MM.1S (cell line): ENCODE measurements at regions not wholly inside any gene's neighbourhood (a gene's known extent, or its start where the extent isn't known, plus 50 kb on each side); places are given as distances from the start of the nearest gene placed in this dataset.

Experiments
- DNase-seq: peaks from one replicate; pipeline ENCODE4 v3.0.0-alpha.2; 2015
- H2AFZ ChIP-seq: fragments of 300-600 bp; sonication (generic); 2 replicates; pipeline ENCODE4 v1.6.0; 2016; ENCODE audit warnings: antibody characterized with exemption, low read length
- H3F3A ChIP-seq: fragments of 300-600 bp; sonication (generic); 2 replicates; pipeline ENCODE4 v1.6.1; 2016; ENCODE audit warnings: mild to moderate bottlenecking, antibody characterized with exemption, low read length, moderate library complexity, mixed read lengths; ENCODE audit not compliant: insufficient read depth
- H3K27ac ChIP-seq: fragments of 300-600 bp; sonication (generic); 2 replicates; pipeline ENCODE4 v1.5.1; 2016; ENCODE audit warnings: mild to moderate bottlenecking, low read length
- H3K27me3 ChIP-seq: fragments of 300-600 bp; sonication (generic); replicated peaks from 2 replicates; pipeline ENCODE4 v1.6.0; 2016; ENCODE audit warnings: low read length; ENCODE audit not compliant: insufficient read depth
- H3K36me3 ChIP-seq: fragments of 300-600 bp; sonication (generic); replicated peaks from 2 replicates; pipeline ENCODE4 v1.6.1; 2016; ENCODE audit warnings: mild to moderate bottlenecking, low read length, mixed read lengths; ENCODE audit not compliant: insufficient read depth
- H3K4me1 ChIP-seq: fragments of 300-600 bp; sonication (generic); 2 replicates; pipeline ENCODE4 v1.6.1; 2016; ENCODE audit warnings: low read length, mixed read lengths
- H3K4me2 ChIP-seq: fragments of 300-600 bp; sonication (generic); 2 replicates; pipeline ENCODE4 v1.6.0; 2016; ENCODE audit warnings: low read depth, low read length
- H3K4me3 ChIP-seq: fragments of 300-600 bp; sonication (generic); 2 replicates; pipeline ENCODE4 v1.5.1; 2016; ENCODE audit warnings: low read length, mixed read lengths
- H3K79me2 ChIP-seq: fragments of 300-600 bp; sonication (generic); 2 replicates; pipeline ENCODE4 v1.6.1; 2016; ENCODE audit warnings: mixed run types, low read length, mixed read lengths
- H3K9ac ChIP-seq: fragments of 300-600 bp; sonication (generic); 2 replicates; pipeline ENCODE4 v1.6.1; 2016; ENCODE audit warnings: low read length, mixed read lengths
- H3K9me2 ChIP-seq: fragments of 300-600 bp; sonication (generic); replicated peaks from 2 replicates; pipeline ENCODE4 v1.6.1; 2016; ENCODE audit warnings: mild to moderate bottlenecking, low read length, mixed read lengths; ENCODE audit not compliant: insufficient read depth
- H3K9me3 ChIP-seq: fragments of 300-600 bp; sonication (generic); replicated peaks from 2 replicates; pipeline ENCODE4 v1.6.1; 2016; ENCODE audit warnings: mild to moderate bottlenecking, low read length, mixed read lengths; ENCODE audit not compliant: insufficient read depth
- H4K20me1 ChIP-seq: fragments of 300-600 bp; sonication (generic); 2 replicates; pipeline ENCODE4 v1.6.1; 2016; ENCODE audit warnings: mild to moderate bottlenecking, low read length, moderate library complexity, mixed read lengths; ENCODE audit not compliant: insufficient read depth
- CTCF ChIP-seq: fragments of 300-600 bp; sonication (generic); IDR thresholded peaks from 2 replicates; pipeline ENCODE4 v1.5.1; 2016; ENCODE audit warnings: antibody characterized with exemption, low read length, mixed read lengths
- EZH2 ChIP-seq: fragments of 300-600 bp; sonication (generic); optimal IDR thresholded peaks from 2 replicates; pipeline ENCODE3; 2017; ENCODE audit warnings: low read depth, mild to moderate bottlenecking, antibody characterized with exemption, low read length, mixed read lengths
- EZH2phosphoT487 ChIP-seq: fragments of 300-600 bp; sonication (generic); IDR thresholded peaks from 2 replicates; pipeline ENCODE4 v1.6.1; 2018; ENCODE audit warnings: antibody characterized with exemption, low read length

GRCh38 chr7:106776618-106777347 lies 88.3 kb upstream of the PIK3CG start:
- no peak for TF ChIP-seq EZH2
- TF ChIP-seq CTCF: no peak
- TF ChIP-seq EZH2phosphoT487: no peak
- Histone ChIP-seq H3K4me2 (no peak overlapping the region), H4K20me1 (no peaks in the 10 kb centered on the region), H3K27me3 (no peaks in the 10 kb centered on the region), H3K27ac (no peak overlapping the region), H3K9me3 (no peaks in the 10 kb centered on the region), H3F3A (no peaks in the 10 kb centered on the region), H3K4me3 (no peak overlapping the region), H3K9ac (no peak overlapping the region), H3K36me3 (no peaks in the 10 kb centered on the region), H3K9me2 (no peaks in the 10 kb centered on the region), H3K79me2 (no peaks in the 10 kb centered on the region), H3K4me1 (no peaks in the 10 kb centered on the region), H2AFZ (no peak overlapping the region)
- no peak for DNase-seq

GRCh38 chr7:106777674-106778299 lies 87.3 kb upstream of the PIK3CG start:
- Histone ChIP-seq H3K9me3 (no peaks in the 10 kb centered on the region), H3K79me2 (no peaks in the 10 kb centered on the region), H3K9me2 (no peaks in the 10 kb centered on the region), H3K4me3 (no peak overlapping the region), H3K27ac (no peak overlapping the region), H4K20me1 (no peaks in the 10 kb centered on the region), H3F3A (no peaks in the 10 kb centered on the region), H2AFZ (no peak overlapping the region), H3K27me3 (no peaks in the 10 kb centered on the region), H3K36me3 (no peaks in the 10 kb centered on the region), H3K9ac (no peak overlapping the region), H3K4me1 (no peaks in the 10 kb centered on the region), H3K4me2 (no peak overlapping the region)
- DNase-seq: no peak
- TF ChIP-seq EZH2 (no peak), EZH2phosphoT487 (no peak), CTCF (no peak)

GRCh38 chr7:106778656-106779250 lies 86.3 kb upstream of the PIK3CG start:
- no peak overlapping the region for H3K4me2 ChIP-seq
- no peak for DNase-seq
- H3K27ac ChIP-seq: no peak overlapping the region
- no peaks in the 10 kb centered on the region for H3F3A ChIP-seq
- no peaks in the 10 kb centered on the region for H3K27me3 ChIP-seq
- H3K4me3 ChIP-seq: no peak overlapping the region
- H3K9ac ChIP-seq: no peak overlapping the region
- H4K20me1 ChIP-seq: no peaks in the 10 kb centered on the region
- H3K9me2 ChIP-seq: no peaks in the 10 kb centered on the region
- H2AFZ ChIP-seq: no peak overlapping the region
- no peaks in the 10 kb centered on the region for H3K79me2 ChIP-seq
- H3K4me1 ChIP-seq: no peaks in the 10 kb centered on the region
- H3K9me3 ChIP-seq: no peaks in the 10 kb centered on the region
- H3K36me3 ChIP-seq: no peaks in the 10 kb centered on the region
- TF ChIP-seq CTCF (no peak), EZH2 (no peak), EZH2phosphoT487 (no peak)
